Suprapubic skin (tissue), 3 donors: ENCODE measurements at regions not wholly inside any gene's neighbourhood (a gene's known extent, or its start where the extent isn't known, plus 50 kb on each side); places are given as distances from the start of the nearest gene placed in this dataset.

Experiments used
- CTCF ChIP-seq, 2 donors: fragments of 200-600 bp in 1 of 2; fragments of 450-650 bp in 1 of 2; sonication (generic) in 1 of 2; IDR thresholded peaks; one replicate each; pipeline ENCODE4 v1.5.1; 2016 to 2019; ENCODE audit warnings: antibody characterized with exemption in 2 of 2, mild to moderate bottlenecking in 1 of 2, moderate library complexity in 1 of 2
- POLR2A ChIP-seq, 2 donors: fragments of 450-650 bp; IDR thresholded peaks; one replicate each; pipeline ENCODE4 v1.6.1; 2017; ENCODE audit warnings: antibody characterized with exemption in 2 of 2, mild to moderate bottlenecking in 2 of 2, moderate library complexity in 2 of 2

- no peak for TF ChIP-seq CTCF (IDR thresholded peaks at IDR 0.05)
- no peak for TF ChIP-seq POLR2A (IDR thresholded peaks at IDR 0.05)
Measured at GRCh38 chr10:133023216-133023843, 64.4 kb upstream of the ADGRA1 start.
